SU-DHL-6 (cell line): ENCODE measurements at regions not wholly inside any gene's neighbourhood (a gene's known extent, or its start where the extent isn't known, plus 50 kb on each side); places are given as distances from the start of the nearest gene placed in this dataset.

Experiments
- H2AFZ ChIP-seq: fragments of 200-600 bp; sonication (generic); 2 replicates; pipeline ENCODE4 v1.6.1; 2014; ENCODE audit warnings: low read depth, mild to moderate bottlenecking, moderate library complexity, mixed read lengths, antibody characterized with exemption, low read length; ENCODE audit not compliant: severe bottlenecking
- H3F3A ChIP-seq: fragments of 200-600 bp; shearing (Covaris generic); 2 replicates; pipeline ENCODE4 v1.6.0; 2016; ENCODE audit warnings: antibody characterized with exemption, mild to moderate bottlenecking; ENCODE audit not compliant: insufficient read depth
- H3K27ac ChIP-seq: fragments of 200-600 bp; sonication (generic); 2 replicates; pipeline ENCODE4 v1.5.1; 2016; ENCODE audit warnings: low read depth, mild to moderate bottlenecking, low read length, moderate library complexity, mixed read lengths
- H3K27me3 ChIP-seq: fragments of 200-600 bp; sonication (generic), shearing (Covaris generic); 2 replicates; pipeline ENCODE4 v1.6.0; 2014; ENCODE audit warnings: mild to moderate bottlenecking, low read length
- H3K36me3 ChIP-seq: fragments of 200-600 bp; sonication (generic); 2 replicates; pipeline ENCODE4 v1.6.1; 2014; ENCODE audit warnings: mild to moderate bottlenecking, low read length, mixed read lengths
- H3K4me2 ChIP-seq: fragments of 300-600, 200-600 bp; shearing (Covaris generic), sonication (generic); 2 replicates; pipeline ENCODE4 v1.6.0; 2014; ENCODE audit warnings: low read length, low read depth, mild to moderate bottlenecking; ENCODE audit not compliant: poor library complexity, severe bottlenecking
- H3K4me3 ChIP-seq: fragments of 200-600 bp; sonication (generic); 2 replicates; pipeline ENCODE4 v1.5.1; 2014; ENCODE audit warnings: antibody characterized with exemption, low read length, mild to moderate bottlenecking, mixed read lengths; ENCODE audit not compliant: insufficient read depth, poor library complexity, severe bottlenecking
- H3K79me2 ChIP-seq: fragments of 200-600 bp; sonication (generic); 2 replicates; pipeline ENCODE4 v1.6.1; 2014; ENCODE audit warnings: mild to moderate bottlenecking, low read length, moderate library complexity; ENCODE audit not compliant: insufficient read depth
- H3K9ac ChIP-seq: fragments of 200-600 bp; sonication (generic); 2 replicates; pipeline ENCODE4 v1.7.0; 2014; ENCODE audit warnings: mild to moderate bottlenecking, low read length
- H3K9me2 ChIP-seq: fragments of 200-600 bp; sonication (generic); replicated peaks from 2 replicates; pipeline ENCODE4 v1.6.1; 2014; ENCODE audit warnings: low read length; ENCODE audit not compliant: insufficient read depth
- H3K9me3 ChIP-seq: fragments of 200-600 bp; sonication (generic); 2 replicates; pipeline ENCODE4 v1.6.1; 2014; ENCODE audit warnings: low read length, mixed read lengths; ENCODE audit not compliant: insufficient read depth
- H4K20me1 ChIP-seq: fragments of 200-600 bp; sonication (generic); 2 replicates; pipeline ENCODE4 v1.6.1; 2014; ENCODE audit warnings: low read depth, mild to moderate bottlenecking, antibody characterized with exemption, low read length, moderate library complexity, mixed read lengths
- CTCF ChIP-seq: fragments of 200-600 bp; sonication (generic); IDR thresholded peaks from one replicate; pipeline ENCODE4 v1.5.1; 2017; ENCODE audit warnings: antibody characterized with exemption, mild to moderate bottlenecking, low read length, moderate library complexity; ENCODE audit not compliant: insufficient read depth, poor library complexity, severe bottlenecking
- EZH2phosphoT487 ChIP-seq: fragments of 200-600 bp; sonication (generic), shearing (Covaris generic); conservative IDR thresholded peaks from 2 replicates; pipeline ENCODE4 v1.6.1; 2018; ENCODE audit warnings: mild to moderate bottlenecking, antibody characterized with exemption, low read length, moderate library complexity, mixed read lengths

- Histone ChIP-seq H4K20me1 (no peaks in the 10 kb centered on the region), H3K4me3 (no peak overlapping the region), H3K4me2 (no peak overlapping the region), H3F3A (no peaks in the 10 kb centered on the region), H2AFZ (no peak overlapping the region), H3K27ac (no peak overlapping the region), H3K27me3 (no peaks in the 10 kb centered on the region; the same call in 1 of the 2 replicates), H3K9me2 (no peaks in the 10 kb centered on the region), H3K36me3 (no peaks in the 10 kb centered on the region), H3K9ac (no peak overlapping the region), H3K9me3 (no peaks in the 10 kb centered on the region), H3K79me2 (no peaks in the 10 kb centered on the region)
- no peak for TF ChIP-seq CTCF
- TF ChIP-seq EZH2phosphoT487: no peak
Measured at GRCh38 chr10:129381741-129382140, 85.3 kb upstream of the MGMT start.

- Histone ChIP-seq H3K79me2 (no peaks in the 10 kb centered on the region), H3K27ac (no peak overlapping the region), H4K20me1 (no peaks in the 10 kb centered on the region), H3K9me2 (no peaks in the 10 kb centered on the region), H3K4me2 (no peak overlapping the region), H3K36me3 (no peaks in the 10 kb centered on the region), H3K4me3 (no peak overlapping the region), H3K27me3 (no peaks in the 10 kb centered on the region; the same call in 1 of the 2 replicates), H3K9me3 (no peaks in the 10 kb centered on the region), H3F3A (no peaks in the 10 kb centered on the region), H2AFZ (no peak overlapping the region), H3K9ac (no peak overlapping the region)
- TF ChIP-seq CTCF: no peak
- no peak for TF ChIP-seq EZH2phosphoT487
Measured at GRCh38 chr10:129382401-129382800, 84.6 kb upstream of the MGMT start.

GRCh38 chr10:129383651-129384050 is 83.4 kb upstream of the MGMT start:
- H3K27me3 ChIP-seq: no peaks in the 10 kb centered on the region; the same call in 1 of the 2 replicates
- no peaks in the 10 kb centered on the region for H3K9me3 ChIP-seq
- no peak overlapping the region for H2AFZ ChIP-seq
- H3F3A ChIP-seq: no peaks in the 10 kb centered on the region
- H3K4me3 ChIP-seq: no peak overlapping the region
- no peaks in the 10 kb centered on the region for H4K20me1 ChIP-seq
- H3K27ac ChIP-seq: no peak overlapping the region
- no peaks in the 10 kb centered on the region for H3K9me2 ChIP-seq
- H3K36me3 ChIP-seq: no peaks in the 10 kb centered on the region
- H3K9ac ChIP-seq: no peak overlapping the region
- TF ChIP-seq EZH2phosphoT487: no peak
- TF ChIP-seq CTCF: no peak
- H3K79me2 ChIP-seq: no peaks in the 10 kb centered on the region
- H3K4me2 ChIP-seq: no peak overlapping the region

GRCh38 chr10:129385600-129385999 is 81.4 kb upstream of the MGMT start:
- H3K27ac ChIP-seq: no peak overlapping the region
- H3F3A ChIP-seq: no peaks in the 10 kb centered on the region
- H3K9me3 ChIP-seq: no peaks in the 10 kb centered on the region
- no peaks in the 10 kb centered on the region for H4K20me1 ChIP-seq
- TF ChIP-seq CTCF (no peak), EZH2phosphoT487 (no peak)
- no peaks in the 10 kb centered on the region for H3K36me3 ChIP-seq
- H3K79me2 ChIP-seq: no peaks in the 10 kb centered on the region
- H3K4me3 ChIP-seq: no peak overlapping the region
- no peak overlapping the region for H3K9ac ChIP-seq
- H3K9me2 ChIP-seq: no peaks in the 10 kb centered on the region
- no peak overlapping the region for H3K4me2 ChIP-seq
- no peak overlapping the region for H2AFZ ChIP-seq
- no peaks in the 10 kb centered on the region; the same call in 1 of the 2 replicates for H3K27me3 ChIP-seq
